HL-60 (cell line): ENCODE measurements at regions not wholly inside any gene's neighbourhood (a gene's known extent, or its start where the extent isn't known, plus 50 kb on each side); places are given as distances from the start of the nearest gene placed in this dataset.

Experiments
- CTCF ChIP-seq: IDR thresholded peaks from one replicate; pipeline ENCODE4 v1.5.1; 2011; ENCODE audit warnings: low read length, control low read depth, inconsistent platforms; ENCODE audit not compliant: insufficient read depth
- SPI1 ChIP-seq: IDR thresholded peaks from 2 replicates; pipeline ENCODE4 v1.6.1; 2012; ENCODE audit warnings: low read depth, mild to moderate bottlenecking, borderline replicate concordance

DNA sequence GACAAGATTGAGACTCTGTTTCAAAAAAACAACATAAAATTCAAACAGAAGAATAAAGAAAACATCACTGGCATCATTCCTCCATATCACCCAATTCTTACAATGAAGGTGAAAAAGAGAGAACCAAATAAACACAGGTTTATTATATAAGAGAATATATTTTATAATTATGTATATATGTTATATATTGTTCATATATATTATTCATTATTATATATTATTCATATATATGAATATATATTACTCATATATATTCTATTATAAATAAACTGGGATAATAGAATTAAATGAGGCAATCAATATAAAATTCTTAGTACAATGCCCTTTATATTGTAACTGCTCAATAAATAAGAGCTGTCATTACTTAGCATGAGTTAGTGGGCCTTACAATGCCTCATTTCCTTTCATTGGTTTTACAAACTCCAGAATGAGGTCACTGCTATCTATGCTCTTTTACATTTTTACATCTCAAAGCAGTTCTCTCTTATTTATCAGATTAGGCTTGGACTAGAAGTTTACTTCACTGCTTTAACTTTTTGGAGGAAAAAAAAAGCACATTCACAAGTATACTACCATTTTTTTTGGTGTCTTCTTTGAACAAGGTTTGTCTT, 135.5 kb upstream of the TTC14 start:
- TF ChIP-seq CTCF (no peak), SPI1 (no peak)
